ENCODE measurements at regions not wholly inside any gene's neighbourhood (a gene's known extent, or its start where the extent isn't known, plus 50 kb on each side); places are given as distances from the start of the nearest gene placed in this dataset.

DNA sequence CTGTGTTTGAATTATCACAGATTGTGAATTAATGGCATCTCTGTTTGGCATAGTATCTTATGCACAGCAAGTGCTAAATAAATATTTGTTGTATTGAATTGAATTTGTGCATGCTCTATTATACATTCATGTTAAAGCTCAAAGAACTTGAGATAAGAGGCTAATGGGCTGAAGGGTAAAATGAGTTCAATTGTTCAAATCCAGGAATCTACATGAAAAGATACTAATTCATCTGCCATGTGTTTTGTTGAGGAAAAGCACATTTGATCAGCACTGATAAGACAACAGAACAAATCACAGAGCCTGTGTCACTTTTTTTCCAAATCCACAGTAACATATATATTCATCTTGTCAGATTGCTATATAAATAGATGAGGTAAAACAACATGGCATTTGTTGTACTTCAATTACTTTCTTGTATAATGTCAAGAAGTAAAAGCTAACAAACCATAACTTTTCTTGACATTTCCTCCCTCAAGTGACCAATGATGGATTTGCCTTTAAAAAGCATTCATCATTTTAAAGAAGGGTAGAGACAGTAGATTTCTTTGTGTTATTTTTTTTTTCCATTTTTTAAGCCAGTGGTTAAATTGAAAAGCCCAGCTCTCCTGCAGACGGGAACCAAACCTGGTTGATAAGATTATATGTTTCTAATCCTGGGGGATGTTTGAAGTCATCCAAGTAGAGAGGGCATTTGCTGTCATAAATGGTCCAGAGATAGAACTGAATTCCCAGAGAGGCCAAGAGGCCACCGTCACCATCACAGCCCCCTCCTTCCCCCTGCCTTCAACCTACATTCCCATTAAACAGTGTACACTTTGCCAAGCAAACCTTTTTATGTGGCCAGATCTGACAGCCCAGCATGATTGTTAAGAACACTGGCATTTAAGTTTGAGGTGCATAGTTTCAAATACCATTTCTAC lies 123.0 kb downstream of the CHD9NB start:
- H3K14ac ChIP-seq (ENCODE audit: insufficient read length): no peak overlapping the region
- no peak for DNase-seq (ENCODE audit: low read depth in 1 of 2, low spot score in 2 of 2)
- H3K79me1 ChIP-seq (ENCODE audit: low read depth, low read length): no peaks in the 10 kb centered on the region
- no peak overlapping the region for H4K8ac ChIP-seq (ENCODE audit: extremely low read depth, insufficient read depth, low read length)
- H3K9me3 ChIP-seq (ENCODE audit: insufficient read depth in 2 of 2, low read depth in 1 of 2, low read length in 1 of 2): no peaks in the 10 kb centered on the region
- H3K23me2 ChIP-seq (ENCODE audit: low read depth, low read length): no peaks in the 10 kb centered on the region; the same call in 1 of the 2 replicates
- no peak overlapping the region for H2AFZ ChIP-seq (ENCODE audit: low read length)
- no peak overlapping the region for H2AK5ac ChIP-seq (ENCODE audit: low read depth, low read length)
- H3K4me2 ChIP-seq (ENCODE audit: insufficient read depth in 1 of 2, low read depth in 2 of 2, low read length in 2 of 2): no peak overlapping the region
- H2BK120ac ChIP-seq (replicated peaks; ENCODE audit: low read depth, low read length): no peak overlapping the region
- no peaks in the 10 kb centered on the region for H3K36me3 ChIP-seq (ENCODE audit: control insufficient read depth in 2 of 4, insufficient read depth in 4 of 4, low read length in 3 of 4)
- H3K23ac ChIP-seq (ENCODE audit: insufficient read length): no peak overlapping the region
- H4K91ac ChIP-seq (replicated peaks; ENCODE audit: insufficient read length, low read length): no peak overlapping the region
- no peak overlapping the region for H2BK15ac ChIP-seq (ENCODE audit: low read length)
- no peak overlapping the region for H2BK20ac ChIP-seq (ENCODE audit: low read length)
- no peak overlapping the region for H2BK12ac ChIP-seq (ENCODE audit: low read depth, low read length)
- no peak overlapping the region for H3K4me3 ChIP-seq (ENCODE audit: extremely low read depth in 1 of 4, insufficient read depth in 2 of 4, low read depth in 3 of 4, low read length in 4 of 4)
- POLR2A ChIA-PET (ENCODE audit: partially characterized antibody): no interaction called here
- H3K27me3 ChIP-seq (replicated peaks in 1 of 4; ENCODE audit: control insufficient read depth in 3 of 4, extremely low read depth in 1 of 4, insufficient read depth in 3 of 4, low read length in 3 of 4): no peaks in the 10 kb centered on the region
- CTCF ChIA-PET (ENCODE audit: partially characterized antibody): no interaction called here
- WGBS, 2 experiments (ENCODE audit: extremely low coverage in 1 of 2, insufficient coverage in 1 of 2, insufficient read length in 1 of 2, insufficient replicate concordance in 2 of 2, low coverage in 1 of 2, low lambda C conversion rate in 2 of 2, missing lambda C conversion rate in 1 of 2): 86% methylated on average over 2 of the region's 2 CpGs; no CpG with 5 or more reads in 1 of the 2 experiments
- no peak overlapping the region for H3K9ac ChIP-seq (replicated peaks in 1 of 4; ENCODE audit: extremely low read depth in 1 of 4, low read depth in 3 of 4, low read length in 3 of 4)
- H3K18ac ChIP-seq (ENCODE audit: extremely low read depth, low read length): no peak overlapping the region
- FAIRE-seq: no peak
- no peak overlapping the region for H4K5ac ChIP-seq (ENCODE audit: insufficient read length, low read depth, low read length)
- no peak overlapping the region for H3K4ac ChIP-seq (replicated peaks; ENCODE audit: insufficient read length, low read depth, low read length)
- H3K4me1 ChIP-seq (replicated peaks in 1 of 4; ENCODE audit: control insufficient read depth in 3 of 4, insufficient read depth in 4 of 4, low read length in 3 of 4): no peaks in the 10 kb centered on the region
- H4K20me1 ChIP-seq (replicated peaks in 1 of 2; ENCODE audit: control insufficient read depth in 1 of 2, insufficient read depth in 2 of 2, low read length in 2 of 2): no peaks in the 10 kb centered on the region
- H3K79me2 ChIP-seq (ENCODE audit: control insufficient read depth in 1 of 2, insufficient read depth in 2 of 2, low read length in 2 of 2): no peaks in the 10 kb centered on the region
- H3K56ac ChIP-seq (replicated peaks; ENCODE audit: insufficient read length, low read depth, low read length): no peak overlapping the region
- no peak overlapping the region for H2BK5ac ChIP-seq (ENCODE audit: low read depth, low read length)
- no peak overlapping the region for H3K27ac ChIP-seq (ENCODE audit: low read depth, low read length)
- TF ChIP-seq NRF1 (IDR thresholded peaks at IDR 0.05; ENCODE audit: low read depth, low read length) (no peak), EZH2 (IDR thresholded peaks at IDR 0.05; ENCODE audit: low read depth, low read length, severe bottlenecking) (no peak)
